ENCODE measurements at regions not wholly inside any gene's neighbourhood (a gene's known extent, or its start where the extent isn't known, plus 50 kb on each side); places are given as distances from the start of the nearest gene placed in this dataset.

GRCh38 chr7:114317450-114318098 is 97.0 kb upstream of the FOXP2 start:
- DNase-seq (ENCODE audit: low spot score), result no peak
- Histone ChIP-seq H3K36me3 (ENCODE audit: control insufficient read depth in 4 of 4, insufficient read depth in 3 of 4, low read depth in 1 of 4, low read length in 3 of 4) (no peaks in the 10 kb centered on the region), H3K9me3 (ENCODE audit: control insufficient read depth in 4 of 4, low read length in 3 of 4) (no peaks in the 10 kb centered on the region), H3K27me3 (ENCODE audit: control insufficient read depth in 4 of 4, insufficient read depth in 4 of 4, low read length in 3 of 4) (no peaks in the 10 kb centered on the region), H3K27ac (ENCODE audit: low read depth in 1 of 2, low read length in 2 of 2) (no peak overlapping the region), H3K4me1 (ENCODE audit: control insufficient read depth in 4 of 4, insufficient read depth in 4 of 4, low read length in 3 of 4) (no peaks in the 10 kb centered on the region), H3K4me3 (ENCODE audit: low read depth in 1 of 3, low read length in 3 of 3) (no peak overlapping the region), H3K9ac (ENCODE audit: low read depth in 1 of 2, low read length in 2 of 2) (no peak overlapping the region)
- 46% methylated on average over 2 of the region's 2 CpGs for WGBS
- TF ChIP-seq YY1 (IDR thresholded peaks at IDR 0.05) (no peak), HNF4G (IDR thresholded peaks at IDR 0.05) (no peak), SP1 (IDR thresholded peaks at IDR 0.05) (no peak), HNF4A (conservative IDR thresholded peaks at IDR 0.05) (no peak), RAD21 (IDR thresholded peaks at IDR 0.05) (no peak), EGR1 (IDR thresholded peaks at IDR 0.05; ENCODE audit: low read depth in 2 of 2) (no peak)
- TF ChIP-seq, protein P1, sequence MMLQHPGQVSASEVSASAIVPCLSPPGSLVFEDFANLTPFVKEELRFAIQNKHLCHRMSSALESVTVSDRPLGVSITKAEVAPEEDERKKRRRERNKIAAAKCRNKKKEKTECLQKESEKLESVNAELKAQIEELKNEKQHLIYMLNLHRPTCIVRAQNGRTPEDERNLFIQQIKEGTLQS (IDR thresholded peaks at IDR 0.05), result no peak
- TF ChIP-seq, protein P2, sequence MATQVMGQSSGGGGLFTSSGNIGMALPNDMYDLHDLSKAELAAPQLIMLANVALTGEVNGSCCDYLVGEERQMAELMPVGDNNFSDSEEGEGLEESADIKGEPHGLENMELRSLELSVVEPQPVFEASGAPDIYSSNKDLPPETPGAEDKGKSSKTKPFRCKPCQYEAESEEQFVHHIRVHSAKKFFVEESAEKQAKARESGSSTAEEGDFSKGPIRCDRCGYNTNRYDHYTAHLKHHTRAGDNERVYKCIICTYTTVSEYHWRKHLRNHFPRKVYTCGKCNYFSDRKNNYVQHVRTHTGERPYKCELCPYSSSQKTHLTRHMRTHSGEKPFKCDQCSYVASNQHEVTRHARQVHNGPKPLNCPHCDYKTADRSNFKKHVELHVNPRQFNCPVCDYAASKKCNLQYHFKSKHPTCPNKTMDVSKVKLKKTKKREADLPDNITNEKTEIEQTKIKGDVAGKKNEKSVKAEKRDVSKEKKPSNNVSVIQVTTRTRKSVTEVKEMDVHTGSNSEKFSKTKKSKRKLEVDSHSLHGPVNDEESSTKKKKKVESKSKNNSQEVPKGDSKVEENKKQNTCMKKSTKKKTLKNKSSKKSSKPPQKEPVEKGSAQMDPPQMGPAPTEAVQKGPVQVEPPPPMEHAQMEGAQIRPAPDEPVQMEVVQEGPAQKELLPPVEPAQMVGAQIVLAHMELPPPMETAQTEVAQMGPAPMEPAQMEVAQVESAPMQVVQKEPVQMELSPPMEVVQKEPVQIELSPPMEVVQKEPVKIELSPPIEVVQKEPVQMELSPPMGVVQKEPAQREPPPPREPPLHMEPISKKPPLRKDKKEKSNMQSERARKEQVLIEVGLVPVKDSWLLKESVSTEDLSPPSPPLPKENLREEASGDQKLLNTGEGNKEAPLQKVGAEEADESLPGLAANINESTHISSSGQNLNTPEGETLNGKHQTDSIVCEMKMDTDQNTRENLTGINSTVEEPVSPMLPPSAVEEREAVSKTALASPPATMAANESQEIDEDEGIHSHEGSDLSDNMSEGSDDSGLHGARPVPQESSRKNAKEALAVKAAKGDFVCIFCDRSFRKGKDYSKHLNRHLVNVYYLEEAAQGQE (IDR thresholded peaks at IDR 0.05), result no peak
- TF ChIP-seq, protein P3, sequence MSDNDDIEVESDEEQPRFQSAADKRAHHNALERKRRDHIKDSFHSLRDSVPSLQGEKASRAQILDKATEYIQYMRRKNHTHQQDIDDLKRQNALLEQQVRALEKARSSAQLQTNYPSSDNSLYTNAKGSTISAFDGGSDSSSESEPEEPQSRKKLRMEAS (IDR thresholded peaks at IDR 0.05), result no peak

DNA sequence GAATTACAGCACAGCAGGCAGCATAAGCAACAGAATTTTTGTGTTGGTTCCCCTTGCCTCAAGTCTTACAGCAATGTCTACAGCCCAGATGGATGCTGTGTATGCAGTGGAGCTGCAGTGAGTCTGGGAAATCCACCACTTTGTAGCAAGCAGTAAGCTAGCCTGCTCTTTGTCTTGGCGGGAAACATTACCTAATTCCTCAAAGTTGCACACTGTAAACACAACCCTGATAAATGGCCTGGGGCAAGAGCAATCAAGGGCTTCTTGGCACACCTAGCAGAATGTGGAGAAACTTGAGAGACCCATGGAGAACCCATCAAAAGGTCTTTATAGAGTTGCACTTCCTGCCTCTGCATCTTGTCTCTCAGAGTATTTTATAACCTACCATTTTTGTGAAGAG is 102.0 kb upstream of the FOXP2 start:
- no peaks in the 10 kb centered on the region for H3K9me3 ChIP-seq (ENCODE audit: control insufficient read depth in 4 of 4, low read length in 3 of 4)
- TF ChIP-seq RXRA (IDR thresholded peaks at IDR 0.05), result no peak
- TF ChIP-seq HNF4A (conservative IDR thresholded peaks at IDR 0.05), result no peak
- TF ChIP-seq, protein P3 (IDR thresholded peaks at IDR 0.05), result no peak
- TF ChIP-seq, protein P4, sequence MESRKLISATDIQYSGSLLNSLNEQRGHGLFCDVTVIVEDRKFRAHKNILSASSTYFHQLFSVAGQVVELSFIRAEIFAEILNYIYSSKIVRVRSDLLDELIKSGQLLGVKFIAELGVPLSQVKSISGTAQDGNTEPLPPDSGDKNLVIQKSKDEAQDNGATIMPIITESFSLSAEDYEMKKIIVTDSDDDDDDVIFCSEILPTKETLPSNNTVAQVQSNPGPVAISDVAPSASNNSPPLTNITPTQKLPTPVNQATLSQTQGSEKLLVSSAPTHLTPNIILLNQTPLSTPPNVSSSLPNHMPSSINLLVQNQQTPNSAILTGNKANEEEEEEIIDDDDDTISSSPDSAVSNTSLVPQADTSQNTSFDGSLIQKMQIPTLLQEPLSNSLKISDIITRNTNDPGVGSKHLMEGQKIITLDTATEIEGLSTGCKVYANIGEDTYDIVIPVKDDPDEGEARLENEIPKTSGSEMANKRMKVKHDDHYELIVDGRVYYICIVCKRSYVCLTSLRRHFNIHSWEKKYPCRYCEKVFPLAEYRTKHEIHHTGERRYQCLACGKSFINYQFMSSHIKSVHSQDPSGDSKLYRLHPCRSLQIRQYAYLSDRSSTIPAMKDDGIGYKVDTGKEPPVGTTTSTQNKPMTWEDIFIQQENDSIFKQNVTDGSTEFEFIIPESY (IDR thresholded peaks at IDR 0.05), result no peak
- TF ChIP-seq FOXA1 (IDR thresholded peaks at IDR 0.05), result no peak
- no peak for TF ChIP-seq TAF1 (conservative IDR thresholded peaks at IDR 0.05)
- no peak for TF ChIP-seq SP1 (IDR thresholded peaks at IDR 0.05)
- no peak for TF ChIP-seq NR2F2 (IDR thresholded peaks at IDR 0.05)
- TF ChIP-seq, protein P1 (IDR thresholded peaks at IDR 0.05), result no peak
- TF ChIP-seq YY1 (IDR thresholded peaks at IDR 0.05), result no peak
- TF ChIP-seq GABPA (IDR thresholded peaks at IDR 0.05 in 1 of 2, conservative IDR thresholded peaks at IDR 0.05 in 1 of 2), result no peak
- no peak for TF ChIP-seq HNF4G (IDR thresholded peaks at IDR 0.05)
- TF ChIP-seq JUND (IDR thresholded peaks at IDR 0.05), result no peak
- TF ChIP-seq FOXA2 (IDR thresholded peaks at IDR 0.05), result no peak
- no peak for TF ChIP-seq RAD21 (IDR thresholded peaks at IDR 0.05)
- TF ChIP-seq, protein P5, sequence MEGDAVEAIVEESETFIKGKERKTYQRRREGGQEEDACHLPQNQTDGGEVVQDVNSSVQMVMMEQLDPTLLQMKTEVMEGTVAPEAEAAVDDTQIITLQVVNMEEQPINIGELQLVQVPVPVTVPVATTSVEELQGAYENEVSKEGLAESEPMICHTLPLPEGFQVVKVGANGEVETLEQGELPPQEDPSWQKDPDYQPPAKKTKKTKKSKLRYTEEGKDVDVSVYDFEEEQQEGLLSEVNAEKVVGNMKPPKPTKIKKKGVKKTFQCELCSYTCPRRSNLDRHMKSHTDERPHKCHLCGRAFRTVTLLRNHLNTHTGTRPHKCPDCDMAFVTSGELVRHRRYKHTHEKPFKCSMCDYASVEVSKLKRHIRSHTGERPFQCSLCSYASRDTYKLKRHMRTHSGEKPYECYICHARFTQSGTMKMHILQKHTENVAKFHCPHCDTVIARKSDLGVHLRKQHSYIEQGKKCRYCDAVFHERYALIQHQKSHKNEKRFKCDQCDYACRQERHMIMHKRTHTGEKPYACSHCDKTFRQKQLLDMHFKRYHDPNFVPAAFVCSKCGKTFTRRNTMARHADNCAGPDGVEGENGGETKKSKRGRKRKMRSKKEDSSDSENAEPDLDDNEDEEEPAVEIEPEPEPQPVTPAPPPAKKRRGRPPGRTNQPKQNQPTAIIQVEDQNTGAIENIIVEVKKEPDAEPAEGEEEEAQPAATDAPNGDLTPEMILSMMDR (IDR thresholded peaks at IDR 0.05; ENCODE audit: low read depth, low read length, missing input control), result no peak
- WGBS, result 92% methylated on average over 1 of the region's 1 CpG
- no peak for DNase-seq (ENCODE audit: low spot score)
- no peaks in the 10 kb centered on the region for H3K4me1 ChIP-seq (ENCODE audit: control insufficient read depth in 4 of 4, insufficient read depth in 4 of 4, low read length in 3 of 4)
- no peak overlapping the region for H3K27ac ChIP-seq (ENCODE audit: low read depth in 1 of 2, low read length in 2 of 2)
- H3K9ac ChIP-seq (ENCODE audit: low read depth in 1 of 2, low read length in 2 of 2), result no peak overlapping the region
- H3K36me3 ChIP-seq (ENCODE audit: control insufficient read depth in 4 of 4, insufficient read depth in 3 of 4, low read depth in 1 of 4, low read length in 3 of 4), result no peaks in the 10 kb centered on the region
- no peak overlapping the region for H3K4me3 ChIP-seq (ENCODE audit: low read depth in 1 of 3, low read length in 3 of 3)
- no peaks in the 10 kb centered on the region for H3K27me3 ChIP-seq (ENCODE audit: control insufficient read depth in 4 of 4, insufficient read depth in 4 of 4, low read length in 3 of 4)

All from liver (tissue), 8 donors.